OCI-LY7 (cell line): ENCODE measurements at regions not wholly inside any gene's neighbourhood (a gene's known extent, or its start where the extent isn't known, plus 50 kb on each side); places are given as distances from the start of the nearest gene placed in this dataset.

Experiments
- BruUV-seq: library from RNA; stranded (reverse); fragments of 400-500 nt; replicated peaks from 2 replicates; lab custom pipeline; 2021; lab: Mats Ljungman, UMichigan
- CTCF ChIA-PET: fragments of 300-600 bp; sonication (Branson Sonifier 250); formaldehyde crosslinking; loops from one replicate; lab custom pipeline; 2022; ENCODE audit warnings: antibody characterized with exemption; ENCODE audit not compliant: unreplicated experiment; lab: Charles Lee
- POLR2A ChIA-PET: fragments of 300-600 bp; sonication (Branson Sonifier 250); formaldehyde crosslinking; loops from one replicate; lab custom pipeline; 2022; ENCODE audit warnings: antibody characterized with exemption; lab: Charles Lee
- DNase-seq: peaks from one replicate; pipeline ENCODE4 v3.0.0-alpha.2; 2015; ENCODE audit warnings: low spot score
- H2AFZ ChIP-seq: fragments of 200-600 bp; sonication (generic), shearing (Covaris generic); 2 replicates; pipeline ENCODE4 v1.6.1; 2014; ENCODE audit warnings: mild to moderate bottlenecking, antibody characterized with exemption, low read length, moderate library complexity
- H3K27ac ChIP-seq: fragments of 200-600 bp; sonication (generic); 2 replicates; pipeline ENCODE4 v1.5.1; 2014; ENCODE audit warnings: mixed run types, low read depth, mild to moderate bottlenecking, moderate library complexity, low read length, inconsistent platforms; ENCODE audit not compliant: poor library complexity, severe bottlenecking
- H3K36me3 ChIP-seq: fragments of 200-600 bp; sonication (generic); 2 replicates; pipeline ENCODE4 v1.6.1; 2014; ENCODE audit warnings: mild to moderate bottlenecking, antibody characterized with exemption, low read length, moderate library complexity, mixed read lengths; ENCODE audit not compliant: insufficient read depth
- H3K4me1 ChIP-seq: fragments of 200-600 bp; sonication (generic); 2 replicates; pipeline ENCODE4 v1.5.1; 2014; ENCODE audit warnings: mild to moderate bottlenecking, low read length; ENCODE audit not compliant: insufficient read depth, poor library complexity, severe bottlenecking
- H3K4me2 ChIP-seq: fragments of 200-600 bp; sonication (generic); 2 replicates; pipeline ENCODE4 v1.6.1; 2014; ENCODE audit warnings: mild to moderate bottlenecking, low read length
- H3K4me3 ChIP-seq: fragments of 200-600 bp; sonication (generic); 2 replicates; pipeline ENCODE4 v1.5.1; 2014; ENCODE audit warnings: mild to moderate bottlenecking, low read depth, low read length; ENCODE audit not compliant: poor library complexity, severe bottlenecking
- H3K79me2 ChIP-seq: fragments of 200-600 bp; sonication (generic); 2 replicates; pipeline ENCODE4 v1.6.1; 2016; ENCODE audit warnings: low read depth, mild to moderate bottlenecking, low read length, moderate library complexity, mixed read lengths; ENCODE audit not compliant: insufficient read depth
- H3K9me2 ChIP-seq: fragments of 200-600 bp; sonication (generic); 2 replicates; pipeline ENCODE4 v1.6.1; 2016; ENCODE audit warnings: mild to moderate bottlenecking, low read length, mixed read lengths; ENCODE audit not compliant: insufficient read depth
- H3K9me3 ChIP-seq: fragments of 200-600 bp; sonication (generic); 2 replicates; pipeline ENCODE4 v1.6.1; 2014; ENCODE audit warnings: mild to moderate bottlenecking, mixed run types, low read length, mixed read lengths
- H4K20me1 ChIP-seq: fragments of 200-600 bp; sonication (generic); 2 replicates; pipeline ENCODE4 v1.6.1; 2014; ENCODE audit warnings: mild to moderate bottlenecking, antibody characterized with exemption, low read length, moderate library complexity, mixed read lengths; ENCODE audit not compliant: insufficient read depth
- EZH2phosphoT487 ChIP-seq: fragments of 200-600 bp; sonication (generic); IDR thresholded peaks from 2 replicates; pipeline ENCODE4 v1.6.1; 2018; ENCODE audit warnings: low read depth, borderline replicate concordance, mild to moderate bottlenecking, mixed run types, antibody characterized with exemption, low read length, moderate library complexity, mixed read lengths
- intact Hi-C: fragments of 100-400 bp; cut with micrococcal nuclease; formaldehyde crosslinking; loops from one replicate; pipeline ENCODE4 v1.10.0; 2022; ENCODE audit not compliant: unreplicated experiment
- TF ChIP-seq, protein P1 (sequence below): fragments of 200-600 bp; sonication (generic); conservative IDR thresholded peaks from 2 replicates; pipeline ENCODE4 v1.5.1; 2014; ENCODE audit warnings: mild to moderate bottlenecking, antibody characterized with exemption, low read length, moderate library complexity, mixed read lengths

DNA sequence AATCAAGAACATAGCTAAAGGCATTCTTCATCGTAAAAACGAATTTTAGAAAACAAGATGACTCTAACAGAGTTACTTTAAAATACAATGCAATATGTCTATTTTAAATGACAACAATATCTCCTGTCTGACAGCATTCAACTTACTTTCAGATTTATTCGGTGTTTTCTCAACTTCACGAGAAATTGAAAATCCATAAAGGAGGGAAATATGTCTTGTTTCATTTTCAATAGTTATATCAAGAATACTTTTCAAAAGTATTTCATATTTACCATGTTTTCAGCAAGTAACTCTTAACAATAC, 254.8 kb downstream of the DAD1 start:
- TF ChIP-seq, protein P1, sequence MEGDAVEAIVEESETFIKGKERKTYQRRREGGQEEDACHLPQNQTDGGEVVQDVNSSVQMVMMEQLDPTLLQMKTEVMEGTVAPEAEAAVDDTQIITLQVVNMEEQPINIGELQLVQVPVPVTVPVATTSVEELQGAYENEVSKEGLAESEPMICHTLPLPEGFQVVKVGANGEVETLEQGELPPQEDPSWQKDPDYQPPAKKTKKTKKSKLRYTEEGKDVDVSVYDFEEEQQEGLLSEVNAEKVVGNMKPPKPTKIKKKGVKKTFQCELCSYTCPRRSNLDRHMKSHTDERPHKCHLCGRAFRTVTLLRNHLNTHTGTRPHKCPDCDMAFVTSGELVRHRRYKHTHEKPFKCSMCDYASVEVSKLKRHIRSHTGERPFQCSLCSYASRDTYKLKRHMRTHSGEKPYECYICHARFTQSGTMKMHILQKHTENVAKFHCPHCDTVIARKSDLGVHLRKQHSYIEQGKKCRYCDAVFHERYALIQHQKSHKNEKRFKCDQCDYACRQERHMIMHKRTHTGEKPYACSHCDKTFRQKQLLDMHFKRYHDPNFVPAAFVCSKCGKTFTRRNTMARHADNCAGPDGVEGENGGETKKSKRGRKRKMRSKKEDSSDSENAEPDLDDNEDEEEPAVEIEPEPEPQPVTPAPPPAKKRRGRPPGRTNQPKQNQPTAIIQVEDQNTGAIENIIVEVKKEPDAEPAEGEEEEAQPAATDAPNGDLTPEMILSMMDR, result no peak
- TF ChIP-seq EZH2phosphoT487, result no peak
- Histone ChIP-seq H3K4me1 (no peaks in the 10 kb centered on the region), H3K36me3 (no peaks in the 10 kb centered on the region), H3K27ac (no peak overlapping the region), H3K9me2 (no peaks in the 10 kb centered on the region), H3K4me2 (no peak overlapping the region), H3K4me3 (no peak overlapping the region), H3K9me3 (peaks cover 14% of the 10 kb centered on the region), H3K79me2 (no peaks in the 10 kb centered on the region), H2AFZ (no peak overlapping the region), H4K20me1 (no peaks in the 10 kb centered on the region)
- intact Hi-C loops, result no loop called here
- BruUV-seq, result no TSS peak
- CTCF ChIA-PET, result interaction anchor here (1.0 kb wide), 1 partner anchor 9 kb away, joined by 3 read pairs; no protein-coding TSS in a partner anchor
- no peak for DNase-seq
- POLR2A ChIA-PET, result interaction anchor here (0.6 kb wide), 1 partner anchor 31 kb away, joined by 5 read pairs; no protein-coding TSS in a partner anchor

DNA sequence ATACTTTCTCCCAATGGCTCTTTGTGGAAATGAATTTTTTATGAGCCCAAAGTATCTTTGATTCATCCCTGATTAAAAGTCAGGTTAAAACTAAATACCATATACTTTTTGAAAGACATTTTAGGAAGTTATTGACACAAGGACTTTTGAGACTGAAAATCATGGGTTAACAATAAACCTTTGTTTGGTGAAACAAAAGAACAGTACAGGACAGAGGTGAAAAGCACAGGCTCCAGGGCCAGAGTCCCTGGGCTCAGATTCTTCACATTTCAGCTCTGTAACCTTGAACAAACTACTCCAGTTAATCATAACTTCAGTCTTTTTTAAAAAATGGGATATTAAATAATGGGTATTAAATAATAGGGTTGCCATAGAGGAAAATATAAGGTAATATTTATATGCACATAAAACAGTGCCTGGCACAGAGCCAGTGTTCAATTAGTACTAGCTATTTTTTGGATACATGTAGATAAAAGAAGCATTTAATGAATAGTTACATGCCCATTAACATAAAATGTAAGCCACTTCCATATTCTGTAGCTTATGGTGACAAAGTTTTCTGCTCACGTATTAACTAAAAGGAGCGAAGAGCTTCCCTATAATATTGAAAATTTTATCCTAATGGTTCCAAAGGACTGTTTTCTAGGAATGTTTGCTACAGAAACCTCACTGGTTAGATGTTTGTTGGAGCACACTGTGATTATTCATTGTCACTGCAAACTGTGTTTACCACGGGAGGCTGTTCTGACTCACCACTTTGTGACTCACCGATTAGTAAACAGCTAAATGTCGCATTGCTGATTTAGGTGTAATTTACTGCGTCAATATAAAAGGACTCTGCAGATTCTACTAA, 255.4 kb downstream of the DAD1 start:
- POLR2A ChIA-PET, result interaction anchor here (0.6 kb wide), 1 partner anchor 32 kb away, joined by 5 read pairs; no protein-coding TSS in a partner anchor
- BruUV-seq, result no TSS peak

More for the DNA sequence above, 255.4 kb downstream of the DAD1 start:
- no peak for TF ChIP-seq EZH2phosphoT487
- TF ChIP-seq, protein P1, result no peak
- Histone ChIP-seq H3K9me2 (no peaks in the 10 kb centered on the region), H2AFZ (no peak overlapping the region), H3K4me3 (no peak overlapping the region), H3K9me3 (peaks cover 19% of the 10 kb centered on the region), H3K36me3 (no peaks in the 10 kb centered on the region), H3K27ac (no peak overlapping the region), H3K4me1 (no peaks in the 10 kb centered on the region), H3K79me2 (no peaks in the 10 kb centered on the region), H4K20me1 (no peaks in the 10 kb centered on the region), H3K4me2 (no peak overlapping the region)
- intact Hi-C loops, result no loop called here
- DNase-seq, result no peak
- CTCF ChIA-PET, result interaction anchor here (1.0 kb wide), 1 partner anchor 9 kb away, joined by 3 read pairs; no protein-coding TSS in a partner anchor
